CD4-positive, alpha-beta T cell treated with Interleukin-17A for 1 hour (primary cell): ENCODE measurements at regions not wholly inside any gene's neighbourhood (a gene's known extent, or its start where the extent isn't known, plus 50 kb on each side); places are given as distances from the start of the nearest gene placed in this dataset.
"Not testable (repeated sequence)": the region's sequence is repeated elsewhere in the genome, so short reads cannot be mapped to it uniquely, and the experiment has no call there.

Source experiments
- DNase-seq: peaks from one replicate; pipeline ENCODE4 v3.0.0-alpha.2; 2020

GRCh38 chr2:181798022-181798421 lies 93.5 kb upstream of the ITPRID2 start:
- DNase-seq: no peak

GRCh38 chr2:181802300-181802699 lies 89.2 kb upstream of the ITPRID2 start:
- not testable (repeated sequence) for DNase-seq

GRCh38 chr2:181803903-181804799 lies 87.4 kb upstream of the ITPRID2 start:
- not testable (repeated sequence) for DNase-seq

GRCh38 chr2:181805228-181806038 lies 86.1 kb upstream of the ITPRID2 start:
- no peak for DNase-seq

GRCh38 chr2:181806039-181806392 lies 85.5 kb upstream of the ITPRID2 start:
- no peak for DNase-seq

- DNase-seq: no peak
These were observed 84.0 kb upstream of the ITPRID2 start for GRCh38 chr2:181807526-181807925.

GRCh38 chr2:181810823-181811695 lies 80.5 kb upstream of the ITPRID2 start:
- DNase-seq: peak; percentile 5

GRCh38 chr2:181812106-181812743 lies 79.3 kb upstream of the ITPRID2 start:
- no peak for DNase-seq

GRCh38 chr2:181814057-181814491 lies 77.5 kb upstream of the ITPRID2 start:
- no peak for DNase-seq

- no peak for DNase-seq
These were observed 74.0 kb upstream of the ITPRID2 start for GRCh38 chr2:181817509-181817908.

- DNase-seq: no peak
These were observed 73.4 kb upstream of the ITPRID2 start for GRCh38 chr2:181818058-181818680.

- DNase-seq: no peak
These were observed 72.7 kb upstream of the ITPRID2 start for GRCh38 chr2:181818840-181819239.

- DNase-seq: no peak
These were observed 70.5 kb upstream of the ITPRID2 start for GRCh38 chr2:181821049-181821448.

- DNase-seq: no peak
These were observed 69.4 kb upstream of the ITPRID2 start for GRCh38 chr2:181822097-181822496.

GRCh38 chr2:181823405-181823804 lies 68.1 kb upstream of the ITPRID2 start:
- no peak for DNase-seq

- no peak for DNase-seq
These were observed 63.3 kb upstream of the ITPRID2 start for GRCh38 chr2:181828122-181828705.

- no peak for DNase-seq
These were observed 62.3 kb upstream of the ITPRID2 start for GRCh38 chr2:181829230-181829629.

GRCh38 chr2:181832015-181832414 lies 59.5 kb upstream of the ITPRID2 start:
- no peak for DNase-seq

- DNase-seq: no peak
These were observed 54.9 kb upstream of the ITPRID2 start for GRCh38 chr2:181836583-181836982.

GRCh38 chr2:181837563-181837962 lies 54.0 kb upstream of the ITPRID2 start:
- no peak for DNase-seq

- DNase-seq: no peak
These were observed 51.7 kb upstream of the ITPRID2 start for GRCh38 chr2:181839811-181840210.

GRCh38 chr2:181841079-181841478 lies 50.5 kb upstream of the ITPRID2 start:
- no peak for DNase-seq
